LNCaP clone FGC (cell line): ENCODE measurements at regions not wholly inside any gene's neighbourhood (a gene's known extent, or its start where the extent isn't known, plus 50 kb on each side); places are given as distances from the start of the nearest gene placed in this dataset.

Experiments
- DNase-seq: peaks from one replicate; pipeline ENCODE4 v3.0.0-alpha.2; 2011; ENCODE audit warnings: low read depth
- H3K4me3 ChIP-seq: 2 replicates; pipeline ENCODE4 v1.5.1; 2011; ENCODE audit warnings: mild to moderate bottlenecking, low read depth, low read length, control low read depth
- TF ChIP-seq, protein P1 (sequence below): IDR thresholded peaks from 2 replicates; pipeline ENCODE4 v1.5.1; 2012; ENCODE audit warnings: mild to moderate bottlenecking; ENCODE audit not compliant: control insufficient read depth, insufficient read depth; ENCODE audit errors: extremely low read depth

DNA sequence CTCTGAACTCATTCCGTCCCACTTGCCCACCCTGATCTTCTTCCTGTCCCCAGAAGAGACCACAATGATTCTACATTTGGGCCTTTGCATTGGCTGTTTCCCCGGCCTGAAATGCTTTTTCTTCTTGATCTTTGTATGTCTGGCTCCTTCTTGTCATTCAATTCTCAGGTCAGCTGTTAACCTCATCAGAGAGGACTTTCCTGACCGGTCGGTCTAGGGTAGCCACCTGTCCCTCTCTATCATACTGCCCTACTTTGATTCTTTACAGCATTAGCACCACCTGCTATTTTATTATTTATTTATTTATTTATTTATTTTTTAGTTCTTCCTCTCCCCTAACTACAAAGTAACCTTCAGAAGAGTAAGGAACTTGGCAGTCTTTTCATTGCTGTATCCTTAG, 84.3 kb downstream of the DYRK2 start:
- TF ChIP-seq, protein P1, sequence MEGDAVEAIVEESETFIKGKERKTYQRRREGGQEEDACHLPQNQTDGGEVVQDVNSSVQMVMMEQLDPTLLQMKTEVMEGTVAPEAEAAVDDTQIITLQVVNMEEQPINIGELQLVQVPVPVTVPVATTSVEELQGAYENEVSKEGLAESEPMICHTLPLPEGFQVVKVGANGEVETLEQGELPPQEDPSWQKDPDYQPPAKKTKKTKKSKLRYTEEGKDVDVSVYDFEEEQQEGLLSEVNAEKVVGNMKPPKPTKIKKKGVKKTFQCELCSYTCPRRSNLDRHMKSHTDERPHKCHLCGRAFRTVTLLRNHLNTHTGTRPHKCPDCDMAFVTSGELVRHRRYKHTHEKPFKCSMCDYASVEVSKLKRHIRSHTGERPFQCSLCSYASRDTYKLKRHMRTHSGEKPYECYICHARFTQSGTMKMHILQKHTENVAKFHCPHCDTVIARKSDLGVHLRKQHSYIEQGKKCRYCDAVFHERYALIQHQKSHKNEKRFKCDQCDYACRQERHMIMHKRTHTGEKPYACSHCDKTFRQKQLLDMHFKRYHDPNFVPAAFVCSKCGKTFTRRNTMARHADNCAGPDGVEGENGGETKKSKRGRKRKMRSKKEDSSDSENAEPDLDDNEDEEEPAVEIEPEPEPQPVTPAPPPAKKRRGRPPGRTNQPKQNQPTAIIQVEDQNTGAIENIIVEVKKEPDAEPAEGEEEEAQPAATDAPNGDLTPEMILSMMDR: no peak
- no peak for DNase-seq
- H3K4me3 ChIP-seq: no peak overlapping the region

DNA sequence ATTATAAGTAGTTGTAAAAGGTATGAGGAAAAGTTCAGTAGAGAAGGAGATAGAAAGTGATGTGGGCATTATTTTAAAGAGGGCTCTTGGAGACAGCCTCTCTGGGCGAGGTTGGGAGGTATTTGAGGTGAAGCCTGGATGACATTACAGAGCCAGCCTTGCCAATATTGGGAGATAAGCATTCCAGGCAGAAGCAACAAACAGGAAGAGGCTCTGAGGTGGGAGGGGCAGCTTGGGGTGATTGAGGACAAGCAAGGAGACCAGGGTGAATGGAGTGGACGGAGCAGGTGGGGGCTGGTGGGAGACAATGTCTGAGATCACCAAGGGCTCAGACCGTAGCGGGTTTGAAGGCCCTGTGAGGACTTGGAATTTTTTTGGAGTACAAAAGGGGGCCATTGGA, 87.3 kb downstream of the DYRK2 start:
- TF ChIP-seq, protein P1: no peak
- DNase-seq: no peak
- no peak overlapping the region for H3K4me3 ChIP-seq

DNA sequence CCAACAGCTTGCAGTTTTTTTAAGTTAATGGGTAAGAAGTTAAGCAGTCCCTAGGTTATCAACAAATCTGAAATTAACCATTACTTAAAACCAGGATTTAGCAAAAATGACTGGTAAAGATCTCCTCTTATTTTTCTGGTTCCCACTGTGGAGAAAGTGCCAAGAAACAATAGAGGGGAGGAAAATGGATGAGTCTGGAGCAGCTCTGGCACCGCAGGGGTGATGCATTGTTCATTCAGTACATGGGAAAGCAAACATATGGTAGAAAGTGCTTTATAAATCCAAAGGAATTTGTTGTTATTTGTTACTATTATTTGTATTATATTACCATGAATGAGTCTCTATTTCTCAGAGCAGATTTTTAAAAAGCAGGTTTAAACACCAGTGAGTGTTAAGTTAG, 92.2 kb downstream of the DYRK2 start:
- TF ChIP-seq, protein P1: no peak
- DNase-seq: no peak
- no peak overlapping the region for H3K4me3 ChIP-seq

DNA sequence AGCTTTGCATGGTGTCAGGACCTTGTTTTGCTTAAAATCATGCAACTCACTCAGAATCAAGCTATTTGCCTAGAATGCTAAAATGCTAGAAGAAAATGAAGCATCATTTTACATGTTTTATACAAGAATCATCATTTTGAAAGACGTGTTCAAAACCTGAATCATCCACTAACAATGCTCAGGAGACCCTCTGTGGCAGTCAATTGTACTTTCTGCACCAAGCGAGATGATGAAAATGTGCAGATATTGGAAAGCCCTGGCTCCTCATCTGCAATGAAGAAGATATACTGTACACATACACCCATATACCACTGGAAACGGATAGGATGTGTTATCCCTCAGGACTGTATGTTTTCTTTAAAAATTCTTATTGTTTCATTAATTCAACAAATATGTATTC, 92.7 kb downstream of the DYRK2 start:
- DNase-seq: no peak
- no peak overlapping the region for H3K4me3 ChIP-seq
- TF ChIP-seq, protein P1: no peak

DNA sequence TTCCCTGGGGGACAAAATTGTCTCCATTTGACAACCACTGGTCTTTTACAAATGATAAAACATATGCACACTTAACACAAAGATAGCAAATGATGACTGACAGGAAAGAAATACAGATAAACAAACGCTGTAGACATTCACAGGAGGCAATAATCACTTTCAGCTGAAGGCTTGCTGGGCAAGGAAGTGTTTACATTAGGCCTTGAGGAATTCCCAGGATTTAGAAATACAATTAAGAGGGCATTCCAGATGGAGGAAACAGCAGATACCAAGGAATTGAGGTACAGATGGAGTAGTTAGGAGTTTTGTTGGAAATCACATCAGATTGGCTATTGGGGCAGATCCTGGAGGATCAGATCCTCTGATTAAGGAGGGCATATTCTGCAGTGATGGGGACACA, 93.9 kb downstream of the DYRK2 start:
- no peak overlapping the region for H3K4me3 ChIP-seq
- TF ChIP-seq, protein P1: no peak
- DNase-seq: no peak

DNA sequence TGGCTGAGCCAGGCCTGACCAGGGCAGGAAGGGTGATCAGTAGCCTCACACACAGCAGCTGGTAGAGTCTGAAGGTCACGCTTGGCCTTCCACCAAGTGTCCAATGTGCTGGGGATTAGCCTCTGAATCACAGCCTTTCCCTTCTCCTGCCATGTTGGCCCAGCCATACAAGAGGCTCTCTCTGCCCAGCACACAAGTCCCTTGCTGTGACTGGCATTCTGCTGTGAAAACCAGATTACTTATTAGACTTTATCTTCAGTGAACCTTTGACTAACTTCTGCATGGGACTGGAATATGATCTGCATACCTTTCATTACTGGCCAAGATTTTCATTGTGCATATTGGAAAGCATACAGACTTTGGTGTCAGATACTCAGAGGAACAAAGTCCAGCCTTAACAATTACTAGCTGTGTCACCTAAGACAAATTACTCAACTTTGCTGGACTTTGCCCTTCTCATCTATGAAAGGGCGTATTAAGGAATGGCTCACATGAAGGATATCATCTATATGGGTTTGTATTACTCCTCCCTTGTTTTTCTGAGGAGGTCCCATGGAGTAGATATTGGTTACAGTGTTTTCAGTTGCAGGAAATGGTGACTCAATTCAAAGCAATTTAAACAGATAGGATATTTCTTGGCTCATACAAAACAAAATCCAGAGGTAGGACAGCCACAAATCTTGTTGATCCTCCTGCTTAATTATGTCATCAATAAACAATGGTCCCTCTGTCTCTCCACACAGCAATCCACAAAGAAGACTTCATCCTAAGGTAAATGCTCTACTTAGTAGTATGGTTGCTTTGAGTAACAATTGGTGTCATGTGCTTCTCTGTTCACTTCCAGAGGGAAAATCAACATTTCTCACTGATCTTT, 99.6 kb downstream of the DYRK2 start:
- TF ChIP-seq, protein P1: no peak
- DNase-seq: no peak
- H3K4me3 ChIP-seq: no peak overlapping the region

DNA sequence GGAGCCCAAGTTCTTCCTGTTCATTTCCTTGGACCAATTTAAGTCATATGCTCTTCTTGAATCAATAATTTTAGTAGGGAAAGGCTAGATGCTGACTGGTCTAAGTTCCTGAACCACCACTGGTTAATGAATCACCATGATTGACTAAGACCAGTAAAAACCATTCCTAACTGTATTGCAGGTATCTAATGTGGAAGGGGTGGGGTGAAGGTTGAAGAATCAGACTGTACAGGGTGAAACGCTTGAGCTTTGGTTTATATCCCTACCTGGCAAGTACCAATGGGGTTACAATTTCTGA, 100.1 kb downstream of the DYRK2 start:
- TF ChIP-seq, protein P1: no peak
- no peak for DNase-seq
- no peak overlapping the region for H3K4me3 ChIP-seq
